ENCODE measurements at regions not wholly inside any gene's neighbourhood (a gene's known extent, or its start where the extent isn't known, plus 50 kb on each side); places are given as distances from the start of the nearest gene placed in this dataset.

DNA sequence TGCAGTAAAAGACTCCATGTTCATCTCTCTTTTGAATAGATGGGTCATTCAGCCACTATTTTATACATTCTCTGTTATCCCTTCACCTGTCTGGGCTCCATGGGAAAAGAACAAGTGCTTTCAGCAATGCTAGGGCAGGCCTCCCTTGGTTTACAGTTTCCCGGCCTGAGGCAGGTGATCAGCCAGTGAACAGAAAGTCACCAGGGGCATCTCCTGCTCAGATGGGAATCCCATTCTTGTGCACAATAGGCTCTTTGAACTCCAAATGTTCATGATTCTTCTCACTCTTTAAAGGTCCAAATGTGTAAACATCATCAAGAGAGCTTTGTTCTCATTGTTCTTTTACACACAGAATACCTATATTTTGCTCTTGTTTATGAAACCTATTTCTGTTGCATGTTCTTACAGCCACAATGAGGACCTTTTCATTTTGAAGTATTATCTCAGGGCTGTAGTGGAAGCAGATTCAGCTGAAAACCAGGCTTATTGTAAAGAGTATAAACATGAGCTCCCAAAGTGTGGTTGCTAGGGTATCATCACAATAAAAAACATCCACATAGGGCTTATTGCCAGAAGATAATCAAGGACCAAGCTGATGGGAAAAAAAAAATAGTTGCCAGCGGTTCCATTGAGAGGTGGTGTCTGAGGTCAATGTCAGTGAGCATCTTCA lies 267.1 kb upstream of the SGK1 start:
- WGBS, 2 experiments (ENCODE audit: extremely low coverage in 1 of 2, insufficient coverage in 1 of 2, insufficient read length in 1 of 2, insufficient replicate concordance in 2 of 2, low coverage in 1 of 2, low lambda C conversion rate in 2 of 2, missing lambda C conversion rate in 1 of 2), result 92% methylated on average over 2 of the region's 2 CpGs; no CpG with 5 or more reads in 1 of the 2 experiments
- Histone ChIP-seq H2AK5ac (ENCODE audit: low read depth, low read length) (no peak overlapping the region), H2BK120ac (replicated peaks; ENCODE audit: low read depth, low read length) (no peak overlapping the region), H4K20me1 (replicated peaks in 1 of 2; ENCODE audit: control insufficient read depth in 1 of 2, insufficient read depth in 2 of 2, low read length in 2 of 2) (no peaks in the 10 kb centered on the region), H2AFZ (ENCODE audit: low read length) (no peak overlapping the region), H3K4me3 (ENCODE audit: extremely low read depth in 1 of 4, insufficient read depth in 2 of 4, low read depth in 3 of 4, low read length in 4 of 4) (no peak overlapping the region), H4K5ac (ENCODE audit: insufficient read length, low read depth, low read length) (no peak overlapping the region), H2BK15ac (ENCODE audit: low read length) (no peak overlapping the region), H3K36me3 (ENCODE audit: control insufficient read depth in 2 of 4, insufficient read depth in 4 of 4, low read length in 3 of 4) (no peaks in the 10 kb centered on the region), H3K23me2 (ENCODE audit: low read depth, low read length) (no peaks in the 10 kb centered on the region; the same call in 1 of the 2 replicates), H3K14ac (ENCODE audit: insufficient read length) (no peak overlapping the region), H3K27ac (ENCODE audit: low read depth, low read length) (no peak overlapping the region), H3K4me1 (replicated peaks in 1 of 4; ENCODE audit: control insufficient read depth in 3 of 4, insufficient read depth in 4 of 4, low read length in 3 of 4) (peaks cover 0 to 2% (median 0%) of the 10 kb centered on the region in 4 experiments; a peak in 1 of 7 replicates), H3K9ac (replicated peaks in 1 of 4; ENCODE audit: extremely low read depth in 1 of 4, low read depth in 3 of 4, low read length in 3 of 4) (no peak overlapping the region), H2BK5ac (ENCODE audit: low read depth, low read length) (no peak overlapping the region), H3K9me3 (ENCODE audit: insufficient read depth in 2 of 2, low read depth in 1 of 2, low read length in 1 of 2) (no peaks in the 10 kb centered on the region), H4K91ac (replicated peaks; ENCODE audit: insufficient read length, low read length) (no peak overlapping the region), H4K8ac (ENCODE audit: extremely low read depth, insufficient read depth, low read length) (no peak overlapping the region), H3K23ac (ENCODE audit: insufficient read length) (no peak overlapping the region), H2BK20ac (ENCODE audit: low read length) (no peak overlapping the region), H3K79me1 (ENCODE audit: low read depth, low read length) (no peaks in the 10 kb centered on the region), H3K79me2 (ENCODE audit: control insufficient read depth in 1 of 2, insufficient read depth in 2 of 2, low read length in 2 of 2) (no peaks in the 10 kb centered on the region), H3K56ac (replicated peaks; ENCODE audit: insufficient read length, low read depth, low read length) (no peak overlapping the region), H3K18ac (ENCODE audit: extremely low read depth, low read length) (no peak overlapping the region), H3K4me2 (ENCODE audit: insufficient read depth in 1 of 2, low read depth in 2 of 2, low read length in 2 of 2) (no peak overlapping the region), H3K27me3 (replicated peaks in 1 of 4; ENCODE audit: control insufficient read depth in 3 of 4, extremely low read depth in 1 of 4, insufficient read depth in 3 of 4, low read length in 3 of 4) (no peaks in the 10 kb centered on the region), H2BK12ac (ENCODE audit: low read depth, low read length) (no peak overlapping the region), H3K4ac (replicated peaks; ENCODE audit: insufficient read length, low read depth, low read length) (no peak overlapping the region)
- FAIRE-seq, result no peak
- ChIA-PET POLR2A (ENCODE audit: partially characterized antibody) (no interaction called here), CTCF (ENCODE audit: partially characterized antibody) (interaction anchor here (0.5 to 0.9 kb wide), 5 partner anchors 55 to 429 kb away, joined by 3 to 5 read pairs (median 3); no protein-coding TSS in a partner anchor)
- no peak for DNase-seq (ENCODE audit: low read depth in 1 of 2, low spot score in 2 of 2)
- TF ChIP-seq, protein P1, sequence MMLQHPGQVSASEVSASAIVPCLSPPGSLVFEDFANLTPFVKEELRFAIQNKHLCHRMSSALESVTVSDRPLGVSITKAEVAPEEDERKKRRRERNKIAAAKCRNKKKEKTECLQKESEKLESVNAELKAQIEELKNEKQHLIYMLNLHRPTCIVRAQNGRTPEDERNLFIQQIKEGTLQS (IDR thresholded peaks at IDR 0.05; ENCODE audit: insufficient read depth, low read depth, low read length), result no peak
- TF ChIP-seq MAFK (IDR thresholded peaks at IDR 0.05; ENCODE audit: low read depth, low read length) (no peak), GABPA (IDR thresholded peaks at IDR 0.05; ENCODE audit: borderline replicate concordance, insufficient read depth, low read length) (no peak), KDM5A (IDR thresholded peaks at IDR 0.05; ENCODE audit: low read length) (no peak), JUND (IDR thresholded peaks at IDR 0.05; ENCODE audit: low read length) (no peak), KDM1A (IDR thresholded peaks at IDR 0.05; ENCODE audit: borderline replicate concordance, low read length) (no peak), ZNF274 (IDR thresholded peaks at IDR 0.05; ENCODE audit: borderline replicate concordance, extremely low read depth, low read length) (no peak), CTBP2 (IDR thresholded peaks at IDR 0.05; ENCODE audit: borderline replicate concordance, insufficient read depth, insufficient read length, low read length) (no peak)
